Stimulated activated naive CD4-positive, alpha-beta T cell (primary cell): ENCODE measurements at regions not wholly inside any gene's neighbourhood (a gene's known extent, or its start where the extent isn't known, plus 50 kb on each side); places are given as distances from the start of the nearest gene placed in this dataset.

Source experiments
- DNase-seq, 6 experiments: peaks; one replicate each; lab custom pipeline; 2025; lab: John Stamatoyannopoulos, UW

GRCh38 chr2:192373221-192373620, 178.5 kb upstream of the TMEFF2 start:
- DNase-seq, result no peak

- no peak for DNase-seq
Observed at GRCh38 chr2:192369969-192370368, 175.2 kb upstream of the TMEFF2 start.

- no peak for DNase-seq
Observed at GRCh38 chr2:192357217-192357616, 162.5 kb upstream of the TMEFF2 start.

- no peak for DNase-seq
Observed at GRCh38 chr2:192354512-192355244, 159.9 kb upstream of the TMEFF2 start.

GRCh38 chr2:192347542-192347941, 152.8 kb upstream of the TMEFF2 start:
- no peak for DNase-seq

- no peak for DNase-seq
Observed at GRCh38 chr2:192345287-192345686, 150.6 kb upstream of the TMEFF2 start.

GRCh38 chr2:192333642-192334041, 138.9 kb upstream of the TMEFF2 start:
- no peak for DNase-seq

GRCh38 chr2:192328297-192328696, 133.6 kb upstream of the TMEFF2 start:
- no peak for DNase-seq

GRCh38 chr2:192327576-192327975, 132.8 kb upstream of the TMEFF2 start:
- no peak for DNase-seq

- no peak for DNase-seq
Observed at GRCh38 chr2:192315543-192315942, 120.8 kb upstream of the TMEFF2 start.

- no peak for DNase-seq
Observed at GRCh38 chr2:192314800-192315481, 120.2 kb upstream of the TMEFF2 start.

GRCh38 chr2:192313773-192314172, 119.0 kb upstream of the TMEFF2 start:
- DNase-seq, result no peak

GRCh38 chr2:192311701-192312460, 117.1 kb upstream of the TMEFF2 start:
- DNase-seq, result no peak

GRCh38 chr2:192307530-192307929, 112.8 kb upstream of the TMEFF2 start:
- no peak for DNase-seq

GRCh38 chr2:192298664-192299063, 103.9 kb upstream of the TMEFF2 start:
- DNase-seq, result no peak

- no peak for DNase-seq
Observed at GRCh38 chr2:192292478-192292877, 97.7 kb upstream of the TMEFF2 start.

GRCh38 chr2:192288295-192288694, 93.6 kb upstream of the TMEFF2 start:
- DNase-seq, result no peak

- no peak for DNase-seq
Observed at GRCh38 chr2:192286093-192286701, 91.5 kb upstream of the TMEFF2 start.

GRCh38 chr2:192283450-192283849, 88.7 kb upstream of the TMEFF2 start:
- no peak for DNase-seq

- no peak for DNase-seq
Observed at GRCh38 chr2:192278701-192279100, 84.0 kb upstream of the TMEFF2 start.

GRCh38 chr2:192277494-192278109, 82.9 kb upstream of the TMEFF2 start:
- no peak for DNase-seq

GRCh38 chr2:192275632-192276031, 80.9 kb upstream of the TMEFF2 start:
- DNase-seq, result no peak
